ENCODE measurements at regions not wholly inside any gene's neighbourhood (a gene's known extent, or its start where the extent isn't known, plus 50 kb on each side); places are given as distances from the start of the nearest gene placed in this dataset.

GRCh38 chr11:91694331-91694730 is 530.3 kb upstream of the FAT3 start:
- Histone ChIP-seq H3K4me2 (ENCODE audit: insufficient read depth, low read length) (no peak overlapping the region), H3K27me3 (ENCODE audit: control insufficient read depth in 2 of 2, insufficient read depth in 2 of 2, low read length in 2 of 2) (no peaks in the 10 kb centered on the region), H3K9ac (replicated peaks; ENCODE audit: extremely low read depth, insufficient read depth, low read length) (no peak overlapping the region), H3K36me3 (ENCODE audit: control insufficient read depth in 2 of 2, extremely low read depth in 1 of 2, insufficient read depth in 2 of 2, low read length in 2 of 2) (no peaks in the 10 kb centered on the region), H3K4me1 (ENCODE audit: control insufficient read depth, extremely low read depth, insufficient read depth, low read length) (no peaks in the 10 kb centered on the region), H3K4me3 (replicated peaks in 1 of 3; ENCODE audit: insufficient read depth in 1 of 3, low read depth in 1 of 3, low read length in 3 of 3) (no peak overlapping the region), H3K9me1 (replicated peaks; ENCODE audit: control insufficient read depth, extremely low read depth, insufficient read depth, low read length) (no peaks in the 10 kb centered on the region), H3K9me3 (replicated peaks; ENCODE audit: control insufficient read depth, insufficient read depth, low read length) (peaks cover 2% of the 10 kb centered on the region), H2AFZ (ENCODE audit: low read depth, low read length) (no peak overlapping the region), H3K27ac (ENCODE audit: insufficient read depth, low read depth, low read length) (no peak overlapping the region), H3K79me2 (ENCODE audit: control insufficient read depth, insufficient read depth, low read length) (no peaks in the 10 kb centered on the region), H4K20me1 (replicated peaks; ENCODE audit: control insufficient read depth, extremely low read depth, insufficient read depth, low read length) (no peaks in the 10 kb centered on the region)
- dilution Hi-C loops (cut with MboI; ENCODE audit: extremely low pct_ligation_motif_present, low sequenced_read_pairs) (no loop called here), intact Hi-C loops (cut with micrococcal nuclease) (no loop called here)
- FAIRE-seq: no peak
- no TSS peak for BruUV-seq (replicated peaks)
- ChIA-PET POLR2A (no interaction called here), CTCF (no interaction called here)
- no peak for TF ChIP-seq GATA2 (IDR thresholded peaks at IDR 0.05; ENCODE audit: insufficient read depth, insufficient read length, low read depth, low read length)
- no peak for TF ChIP-seq JUN (IDR thresholded peaks at IDR 0.05; ENCODE audit: borderline replicate concordance, insufficient read depth, insufficient read length, low read depth)
- no peak for TF ChIP-seq POLR2A (IDR thresholded peaks at IDR 0.05; ENCODE audit: low read depth, low read length)
- TF ChIP-seq MYC (IDR thresholded peaks at IDR 0.05; ENCODE audit: low read depth, low read length): no peak
- no peak for TF ChIP-seq FOS (IDR thresholded peaks at IDR 0.05; ENCODE audit: borderline replicate concordance, insufficient read depth, low read length)
- no peak for TF ChIP-seq EZH2 (IDR thresholded peaks at IDR 0.05; ENCODE audit: borderline replicate concordance, low read depth, low read length, severe bottlenecking)
- TF ChIP-seq CTCF (IDR thresholded peaks at IDR 0.05; ENCODE audit: extremely low read depth in 1 of 2, insufficient read depth in 1 of 2, low read depth in 1 of 2, low read length in 2 of 2): no peak
- TF ChIP-seq POLR2AphosphoS5 (IDR thresholded peaks at IDR 0.05; ENCODE audit: insufficient read depth, low read depth, low read length): no peak
- TF ChIP-seq MAX (IDR thresholded peaks at IDR 0.05; ENCODE audit: insufficient read depth, insufficient read length): no peak
- no peak for DNase-seq (ENCODE audit: low read depth, low spot score)

Measured in endothelial cell of umbilical vein (primary cell).